HG03135 (cell line): ENCODE measurements at regions not wholly inside any gene's neighbourhood (a gene's known extent, or its start where the extent isn't known, plus 50 kb on each side); places are given as distances from the start of the nearest gene placed in this dataset.

ENCODE experiments used
- ATAC-seq: cut with Tn5 transposase; IDR thresholded peaks from one replicate; pipeline ENCODE4 v1.9.1; 2021; ENCODE audit warnings: mild to moderate bottlenecking, moderate library complexity; ENCODE audit not compliant: unreplicated experiment

DNA sequence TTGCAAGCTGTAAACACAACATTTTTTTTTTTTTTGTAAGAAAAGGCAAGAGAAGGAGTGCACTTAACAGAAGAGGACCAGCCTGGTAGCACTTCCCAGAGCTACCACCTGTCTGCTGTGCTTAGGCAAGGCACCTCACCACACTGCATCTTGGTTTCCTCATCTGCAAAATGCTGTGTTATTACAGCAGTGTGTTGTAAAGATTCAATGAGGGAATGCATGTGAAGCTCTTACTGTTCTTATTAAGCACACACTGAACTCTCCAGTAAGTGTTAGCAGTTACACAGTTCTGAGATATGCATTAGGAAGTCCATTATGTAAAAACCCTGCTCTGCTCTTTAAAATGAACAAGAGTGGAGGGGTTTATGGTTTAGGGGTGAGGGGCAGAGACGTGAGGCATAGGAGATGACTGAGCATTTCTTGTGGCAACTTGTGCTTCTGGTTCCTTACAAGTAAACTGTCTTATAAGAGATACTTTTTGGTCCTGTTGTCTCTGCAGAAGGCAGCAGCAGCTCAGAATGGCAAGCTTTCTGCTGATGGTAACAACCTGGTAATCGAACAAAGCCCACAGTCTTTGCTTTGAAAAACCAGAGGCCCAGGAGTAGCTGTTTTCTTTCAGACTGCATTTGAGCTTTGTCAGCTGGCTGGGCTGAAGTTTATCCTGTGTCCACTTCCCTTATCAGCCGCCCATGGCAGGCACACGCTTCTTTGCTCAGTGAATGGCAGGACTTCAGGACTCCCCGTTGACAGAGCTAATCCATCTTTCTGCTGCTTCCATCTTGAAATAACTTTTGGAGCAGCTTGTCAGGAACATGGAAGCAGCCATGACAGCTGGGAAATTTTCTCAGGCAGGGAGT is 98.8 kb upstream of the BMPER start:
- no peak for ATAC-seq

DNA sequence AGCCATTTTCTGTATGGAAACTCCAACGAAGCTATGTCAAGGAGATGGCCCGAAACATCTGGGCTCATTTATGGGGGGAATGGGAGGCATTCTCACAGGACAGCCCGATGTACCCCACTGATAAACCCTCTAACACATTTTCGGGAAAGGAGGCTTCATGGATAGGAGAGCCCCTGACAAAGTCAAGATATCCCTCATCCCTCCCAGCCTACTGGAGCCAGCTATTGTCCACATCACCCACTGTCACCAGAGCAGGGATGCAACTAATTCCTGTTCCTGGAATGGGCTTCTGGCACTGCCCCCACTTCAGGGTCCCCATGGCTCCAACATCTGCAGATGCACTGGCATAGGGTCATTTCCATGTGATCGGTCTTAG is 98.2 kb upstream of the BMPER start:
- no peak for ATAC-seq

DNA sequence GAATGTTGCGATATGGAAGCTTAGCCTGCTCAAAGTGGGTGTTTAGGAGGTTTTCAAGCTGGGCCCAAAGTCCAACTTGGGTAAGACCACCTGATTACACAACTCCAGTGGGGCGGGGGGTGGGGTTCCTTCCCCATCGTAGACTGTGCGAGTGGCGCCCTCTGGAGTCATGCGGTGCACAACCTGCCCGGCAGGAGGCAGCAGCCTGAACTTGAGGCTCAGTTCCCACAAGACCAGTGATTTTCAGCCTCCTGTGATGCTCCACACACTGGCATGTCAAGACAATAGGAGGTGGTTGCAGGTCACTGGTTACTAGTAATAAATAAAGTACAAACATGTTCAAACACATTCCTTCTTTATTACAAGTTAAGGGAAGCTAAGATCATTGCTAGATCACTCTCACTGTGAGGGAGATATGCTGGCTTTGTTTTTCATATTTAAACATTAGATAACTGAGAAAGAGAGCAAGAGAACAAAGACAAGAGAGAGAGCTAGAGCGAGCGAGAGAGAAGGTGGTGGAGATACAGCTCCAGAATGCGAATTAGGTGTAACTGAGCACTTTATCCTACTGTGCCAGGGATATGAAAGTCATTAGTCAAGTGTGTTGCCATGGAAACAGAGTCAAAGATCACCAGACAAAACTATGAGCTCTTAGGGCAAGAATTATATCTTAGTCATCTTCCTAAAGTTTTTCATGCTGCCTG is 97.4 kb upstream of the BMPER start:
- no peak for ATAC-seq

DNA sequence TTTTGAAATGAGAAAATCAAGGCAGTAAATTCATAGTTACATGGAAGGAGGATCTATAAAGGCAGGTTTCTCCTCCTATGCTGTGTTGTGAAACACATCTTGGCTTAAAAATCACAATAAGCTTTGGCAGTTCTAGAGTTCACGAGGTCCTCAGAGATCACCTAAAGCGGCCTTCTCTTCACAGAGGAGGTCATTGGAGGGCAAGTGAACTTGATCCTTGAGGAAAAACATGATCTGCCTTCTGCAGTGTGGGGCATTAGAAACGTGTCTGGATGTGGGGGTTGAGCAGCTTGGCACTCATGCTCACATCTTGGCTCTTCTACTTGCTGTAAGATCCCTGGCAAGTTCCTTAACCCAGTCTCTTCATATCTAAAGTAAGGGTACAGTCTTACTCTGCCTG is 96.1 kb upstream of the BMPER start:
- no peak for ATAC-seq

DNA sequence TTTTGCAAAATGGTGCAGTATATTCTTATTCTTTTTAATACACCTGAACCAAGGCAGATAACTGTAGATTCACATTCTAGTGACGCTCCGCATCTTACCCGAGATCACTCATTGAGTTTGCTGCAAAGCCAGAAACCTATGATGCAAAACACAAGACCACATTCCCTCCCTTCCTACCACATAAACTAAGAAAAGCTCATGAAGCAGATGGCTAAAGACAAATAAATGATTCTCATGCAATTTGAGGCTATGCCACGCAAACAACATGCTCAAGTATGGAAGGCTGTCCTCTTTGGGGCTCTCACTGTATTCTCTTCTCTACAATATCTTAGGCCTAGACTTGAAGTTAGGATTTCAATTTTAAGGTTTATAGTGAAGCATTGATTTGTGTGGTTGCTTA is 95.0 kb upstream of the BMPER start:
- no peak for ATAC-seq

DNA sequence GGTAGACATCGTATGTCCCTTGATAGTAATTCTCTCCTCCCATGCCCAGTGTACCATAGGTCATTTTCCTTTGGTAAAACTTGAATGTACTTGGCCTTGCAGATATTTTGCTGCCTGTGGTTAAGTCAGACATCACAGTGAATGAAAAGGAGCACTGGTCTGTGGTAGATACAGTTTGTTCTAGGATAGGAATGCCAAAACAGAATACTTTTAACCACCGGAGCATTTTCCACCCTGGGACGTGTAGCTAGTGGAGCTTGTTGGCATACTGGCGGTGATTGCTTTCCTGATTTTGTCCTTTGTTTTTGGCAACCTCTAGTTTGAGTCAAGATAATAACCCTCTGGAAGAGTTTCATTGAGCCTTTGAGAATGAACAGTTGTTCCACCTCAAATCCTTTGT is 92.0 kb upstream of the BMPER start:
- no peak for ATAC-seq

DNA sequence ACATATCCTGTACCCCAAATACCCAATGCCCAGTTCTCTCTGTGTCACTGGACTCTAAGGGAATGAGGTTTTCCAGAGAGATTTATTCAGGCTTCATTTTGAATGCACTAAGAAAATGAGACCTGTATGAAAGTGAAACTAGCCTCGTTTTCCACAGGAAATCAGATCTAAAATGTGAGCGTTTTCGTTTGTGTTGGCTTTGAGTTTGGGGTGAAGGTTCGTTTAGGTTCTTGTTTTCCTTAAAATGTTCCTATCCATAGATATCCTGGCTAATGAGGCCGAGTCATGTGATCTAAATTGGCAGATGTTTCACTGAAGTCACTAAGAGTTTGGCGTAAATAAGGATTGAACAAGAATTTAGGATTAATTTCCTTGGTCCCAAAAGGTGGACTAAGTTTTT is 90.9 kb upstream of the BMPER start:
- no peak for ATAC-seq

DNA sequence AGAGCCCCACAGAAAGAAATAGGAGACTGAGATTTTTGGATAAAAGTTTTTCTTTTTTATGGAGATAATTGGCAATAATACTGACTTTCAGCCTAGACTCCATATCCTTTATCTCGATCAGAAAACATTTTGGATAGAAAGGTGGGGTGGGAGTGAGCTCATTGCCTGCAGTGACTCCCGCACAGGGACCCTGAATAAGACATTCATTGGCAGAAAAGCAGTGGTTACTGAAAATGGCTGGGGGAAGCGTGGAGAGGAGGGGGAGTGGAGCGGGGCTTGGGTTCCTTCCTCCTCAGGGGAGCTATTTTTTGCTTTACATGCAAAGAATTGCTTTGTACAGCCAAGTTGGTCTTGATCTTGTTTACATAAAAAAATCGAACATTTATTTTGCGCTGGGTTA is 90.4 kb upstream of the BMPER start:
- no peak for ATAC-seq

DNA sequence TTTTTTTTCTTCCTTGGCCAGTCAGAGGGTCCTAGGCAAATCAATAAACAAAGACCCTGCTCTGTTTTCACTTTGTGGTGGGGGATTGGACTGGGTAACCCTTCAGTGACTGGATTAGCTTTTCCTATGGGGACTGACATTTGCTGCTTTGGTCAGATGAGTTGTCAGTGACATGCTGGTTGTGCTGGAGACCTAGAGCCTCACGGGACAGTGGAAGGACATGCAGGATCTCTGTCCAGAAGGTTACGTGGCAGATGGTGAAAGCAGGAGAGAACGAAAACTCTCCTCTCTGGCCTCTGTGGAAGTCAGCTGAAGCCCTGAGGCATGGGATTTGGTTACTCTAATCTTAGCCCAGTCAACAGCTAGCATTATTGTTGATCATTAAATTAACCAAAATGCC is 90.0 kb upstream of the BMPER start:
- no peak for ATAC-seq

DNA sequence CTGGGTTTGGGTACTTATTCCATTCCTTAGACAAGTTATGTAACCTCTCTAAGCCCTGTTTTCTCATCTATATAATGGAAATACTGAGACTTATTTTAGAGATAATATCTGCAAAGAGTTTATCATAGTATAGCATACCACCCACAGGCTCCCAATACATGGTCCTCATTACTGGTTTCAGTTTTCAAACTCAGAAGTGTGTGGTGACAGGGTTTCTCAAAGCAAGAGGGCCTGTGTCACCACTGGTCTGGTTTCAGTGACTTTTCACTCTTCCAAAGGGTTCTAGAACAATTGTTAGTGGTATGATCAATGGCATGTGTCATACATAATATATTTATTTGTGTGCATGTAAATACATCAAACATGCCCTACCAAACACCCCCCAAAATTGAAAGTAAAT is 89.2 kb upstream of the BMPER start:
- ATAC-seq = no peak

DNA sequence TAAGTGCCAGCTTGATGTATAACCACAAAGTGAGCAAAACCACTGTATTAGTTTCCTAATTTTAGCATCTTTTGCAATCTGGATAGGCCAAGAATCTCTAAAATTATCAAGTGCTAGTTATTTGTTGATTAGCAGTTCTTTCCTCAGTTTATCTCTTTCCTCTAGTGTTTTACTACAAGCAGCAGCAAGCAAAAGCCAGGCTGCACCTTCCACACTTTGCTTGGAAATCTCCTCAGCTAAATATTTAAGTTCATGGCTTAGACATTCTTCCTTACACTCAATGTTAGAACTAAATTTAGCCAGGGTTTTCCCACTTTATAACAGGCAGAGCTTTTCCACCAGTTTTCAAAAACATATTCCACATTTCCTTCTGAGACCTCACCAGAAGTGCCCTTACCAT is 85.7 kb upstream of the BMPER start:
- ATAC-seq = no peak

DNA sequence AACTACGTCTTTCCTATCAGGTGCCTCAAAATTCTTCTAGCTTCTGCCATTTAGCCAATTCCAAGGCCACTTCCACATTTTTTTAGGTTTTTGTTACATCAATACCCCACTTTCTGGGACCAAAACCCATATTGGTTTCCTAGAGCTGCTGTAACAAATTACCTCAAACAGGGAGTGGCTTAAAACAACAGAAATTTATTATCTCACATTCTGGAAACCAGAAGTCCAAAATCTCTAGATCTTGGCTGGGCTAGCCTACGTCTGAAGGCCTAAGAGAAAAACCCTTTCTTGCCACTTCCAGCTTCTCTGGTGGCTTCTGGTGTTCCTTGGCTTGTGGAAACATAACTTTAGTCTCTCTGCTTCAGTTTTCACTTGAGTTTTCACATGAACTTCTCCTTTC is 85.1 kb upstream of the BMPER start:
- ATAC-seq = no peak

DNA sequence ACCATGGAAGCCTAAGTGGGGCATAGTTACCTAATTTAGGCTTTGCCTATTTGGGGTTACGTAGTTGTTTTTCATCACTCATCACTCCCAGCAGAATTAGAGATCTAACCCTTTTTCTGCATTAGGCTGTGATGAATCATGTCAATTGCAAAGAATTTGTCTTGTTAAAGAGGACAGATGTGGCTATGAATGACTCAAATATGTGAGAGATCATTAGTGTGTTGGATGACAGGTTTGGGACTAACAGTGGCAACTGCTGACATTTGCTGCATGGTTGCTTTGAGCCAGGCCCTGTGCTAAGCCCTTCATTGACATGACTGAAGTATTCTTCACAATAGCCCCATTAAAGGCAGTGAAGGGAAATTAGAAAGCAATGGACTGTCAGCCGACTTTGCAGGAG is 83.4 kb upstream of the BMPER start:
- no peak for ATAC-seq

DNA sequence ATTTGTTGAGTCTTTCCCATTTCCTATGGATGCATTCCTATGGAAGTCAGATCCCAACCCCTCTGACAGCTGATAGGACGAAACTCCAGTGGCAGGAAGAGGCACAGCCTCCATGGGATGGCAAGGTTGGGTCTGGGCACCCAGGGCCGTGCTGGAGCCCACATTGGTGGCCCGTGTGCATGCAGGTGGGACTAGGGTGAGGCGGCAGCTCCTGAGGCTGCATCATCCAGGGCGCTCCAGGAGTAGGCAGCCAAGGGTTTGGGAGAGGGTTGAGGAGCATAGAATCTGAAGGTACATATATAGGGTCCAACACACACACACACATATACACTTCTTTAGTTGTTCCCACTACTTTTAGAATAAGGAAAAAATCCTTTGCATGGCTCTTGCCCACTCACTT is 81.4 kb upstream of the BMPER start:
- ATAC-seq = no peak

DNA sequence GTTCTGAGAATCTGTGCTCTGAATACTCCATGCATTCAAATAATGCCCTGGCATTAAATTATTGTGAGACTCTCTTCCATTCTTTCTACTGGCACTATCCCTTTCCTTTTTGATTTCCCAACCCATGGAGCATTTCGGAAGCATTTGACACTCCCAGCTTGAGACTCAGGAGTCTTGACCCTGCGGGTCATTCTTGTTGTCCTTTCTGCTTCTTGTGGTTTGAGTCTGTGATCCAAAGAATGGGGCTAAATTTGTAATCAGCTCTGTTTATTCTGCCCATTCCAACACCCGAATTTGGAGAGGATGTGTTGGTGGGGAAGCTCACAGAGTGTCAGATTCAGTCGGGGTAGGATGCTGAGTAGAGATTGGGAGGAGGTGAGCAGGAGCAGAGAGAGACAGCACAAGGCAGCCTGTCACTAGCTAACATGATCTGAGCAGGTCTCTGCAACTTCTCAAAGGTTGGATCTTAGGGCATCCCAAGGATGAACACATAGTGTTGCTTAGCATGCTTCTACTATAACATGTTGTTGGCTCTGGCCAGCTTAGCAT is 80.4 kb upstream of the BMPER start:
- ATAC-seq = no peak

DNA sequence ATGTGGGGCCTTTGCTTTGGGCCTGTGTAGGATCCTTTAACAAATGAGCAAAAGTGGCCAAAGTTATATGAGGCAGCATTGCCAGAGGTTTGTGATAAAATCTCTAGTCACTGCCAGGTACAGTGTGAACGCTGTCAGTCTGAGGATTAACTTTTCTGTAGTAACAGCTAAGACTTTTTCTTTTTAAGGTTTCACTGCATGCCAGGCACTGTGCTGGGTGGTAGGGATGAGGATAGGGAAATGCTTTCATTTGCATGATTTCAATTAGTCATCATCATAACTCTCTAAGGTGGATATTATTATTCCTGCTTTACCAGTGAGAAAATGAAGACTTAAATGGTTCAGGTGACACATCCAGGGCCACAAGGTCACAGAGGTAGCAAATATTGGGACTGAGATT is 79.7 kb upstream of the BMPER start:
- no peak for ATAC-seq

DNA sequence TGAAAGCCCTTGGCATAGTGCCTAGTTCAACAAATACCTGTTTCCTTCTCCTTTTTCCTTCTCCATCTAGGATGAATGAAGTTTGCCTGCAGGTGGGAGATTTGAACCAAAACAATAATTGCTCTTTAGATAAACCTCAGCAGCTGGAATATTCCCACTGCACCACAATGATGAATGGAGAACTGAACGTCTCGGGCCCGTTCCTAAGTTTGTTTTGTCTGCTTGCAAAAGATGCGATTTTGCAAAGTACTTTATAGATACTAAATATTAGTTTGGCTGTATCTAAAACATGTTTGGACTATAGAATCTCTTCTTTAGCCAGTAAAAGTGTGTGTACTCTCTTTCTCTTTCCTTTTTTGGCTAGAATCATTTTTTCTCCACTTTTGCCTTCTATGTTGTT is 75.8 kb upstream of the BMPER start:
- ATAC-seq = no peak

DNA sequence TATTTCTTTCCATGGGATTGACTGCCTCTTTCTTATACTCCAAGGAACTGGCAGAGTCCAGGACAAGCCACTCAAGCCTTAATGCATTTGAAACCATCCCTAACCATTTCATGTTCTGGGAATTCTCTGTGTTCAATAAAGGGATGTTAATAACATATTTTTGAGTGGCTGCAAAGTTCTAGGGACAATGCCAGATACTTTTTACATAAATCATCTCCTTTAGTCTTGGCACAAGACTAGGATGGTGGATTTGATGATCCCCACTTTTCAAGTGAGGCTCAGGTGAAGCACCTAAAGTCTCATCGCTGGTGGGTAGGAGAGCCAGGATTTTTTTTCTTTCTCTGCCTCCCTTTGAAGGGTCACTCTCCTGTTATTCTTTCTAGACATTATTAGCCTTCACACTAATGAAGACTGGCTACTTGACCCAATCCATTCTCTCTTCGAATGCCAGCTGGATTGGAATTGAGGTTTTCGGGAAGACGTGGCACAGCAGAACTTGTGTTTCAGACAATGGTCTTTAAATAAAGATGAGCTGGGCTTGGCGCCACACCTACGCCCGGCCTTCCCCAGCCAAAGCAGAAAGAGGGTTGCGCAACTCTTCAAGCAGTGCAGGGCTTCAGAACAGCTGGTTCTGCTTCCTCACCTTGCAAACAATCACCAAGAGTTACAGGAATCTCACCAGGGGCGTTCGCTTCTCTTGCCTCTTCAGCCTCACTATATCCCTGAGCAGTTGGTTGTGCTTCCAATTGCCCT is 73.8 kb upstream of the BMPER start:
- ATAC-seq = no peak

DNA sequence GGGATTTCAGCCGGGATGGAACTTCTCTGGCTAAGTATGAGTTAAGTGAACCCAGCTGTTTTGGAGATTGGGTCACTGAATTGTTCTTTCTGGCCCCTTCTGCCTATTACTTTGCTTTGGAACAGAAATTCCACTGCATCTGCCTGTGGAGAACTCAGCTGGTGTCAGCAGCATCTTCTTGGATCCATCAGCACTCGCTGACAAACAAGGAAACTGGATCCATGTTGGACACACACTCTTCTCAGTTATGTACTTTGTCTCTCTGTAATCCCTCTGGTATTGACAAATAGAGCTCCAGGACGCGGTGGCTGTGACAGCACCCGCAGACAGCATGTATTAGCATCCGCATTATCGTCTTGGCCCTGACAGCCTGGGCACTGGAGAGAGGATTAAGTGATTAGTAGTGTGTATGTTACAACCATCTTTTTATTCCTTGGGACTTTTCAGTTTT is 73.0 kb upstream of the BMPER start:
- no peak for ATAC-seq

DNA sequence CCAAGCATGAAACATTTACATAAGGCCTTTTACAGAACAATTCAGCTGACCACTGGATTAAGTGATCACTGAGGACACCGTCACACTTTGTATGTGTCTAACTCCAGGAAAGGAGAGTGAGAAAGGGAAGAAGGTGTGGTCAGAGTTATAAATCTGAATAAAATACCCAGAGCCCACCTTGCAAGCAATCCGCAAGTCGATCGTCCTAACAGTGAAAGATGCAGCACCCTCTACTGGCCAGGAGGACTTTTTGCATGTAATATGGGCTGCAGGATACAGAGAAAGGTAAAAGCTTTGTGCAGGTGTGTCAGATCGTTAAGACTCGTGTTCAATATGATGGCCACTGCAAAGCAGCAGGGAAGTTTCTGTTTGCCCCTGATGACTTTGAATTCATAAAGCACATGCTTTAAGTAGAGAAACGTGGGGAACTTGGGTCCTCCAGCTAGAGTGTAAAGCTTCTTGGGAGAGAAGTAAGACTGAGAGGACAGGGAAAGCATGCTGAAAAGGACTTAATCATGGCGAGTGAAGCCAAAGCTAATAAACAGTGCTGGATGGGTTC is 68.5 kb upstream of the BMPER start:
- ATAC-seq = no peak

DNA sequence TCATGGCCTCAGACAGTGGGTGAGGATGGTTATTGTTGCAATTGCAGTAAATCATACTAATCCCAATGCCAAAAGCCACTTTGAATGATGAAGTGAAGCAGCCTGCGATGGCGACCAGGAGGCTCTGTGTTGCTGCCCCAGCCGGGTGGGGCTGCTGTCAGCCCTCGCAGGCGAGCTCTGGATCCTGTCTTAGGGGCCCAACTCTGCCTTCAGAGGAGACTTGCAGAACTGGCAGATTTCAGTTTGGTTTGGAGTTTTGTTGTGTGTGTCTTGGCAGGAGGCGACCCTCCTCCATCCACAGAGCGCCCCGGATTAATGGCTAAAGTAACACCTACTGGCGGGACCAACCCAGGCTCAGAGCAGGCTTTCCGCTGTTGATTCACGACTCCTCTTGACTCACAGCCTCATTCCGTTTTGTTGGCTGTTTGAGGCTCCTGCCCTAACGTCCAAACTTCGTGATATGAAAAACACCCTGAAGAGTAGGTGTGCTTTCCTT is 67.9 kb upstream of the BMPER start:
- no peak for ATAC-seq
